SU-DHL-6 (cell line): ENCODE measurements at regions not wholly inside any gene's neighbourhood (a gene's known extent, or its start where the extent isn't known, plus 50 kb on each side); places are given as distances from the start of the nearest gene placed in this dataset.

ENCODE experiments used
- EZH2phosphoT487 ChIP-seq: fragments of 200-600 bp; sonication (generic), shearing (Covaris generic); conservative IDR thresholded peaks from 2 replicates; pipeline ENCODE4 v1.6.1; 2018; ENCODE audit warnings: mild to moderate bottlenecking, antibody characterized with exemption, low read length, moderate library complexity, mixed read lengths
- TF ChIP-seq, protein P1 (sequence below): fragments of 200-600 bp; sonication (generic); IDR thresholded peaks from one replicate; pipeline ENCODE4 v1.5.1; 2017; ENCODE audit warnings: antibody characterized with exemption, mild to moderate bottlenecking, low read length, moderate library complexity; ENCODE audit not compliant: insufficient read depth, poor library complexity, severe bottlenecking

GRCh38 chr15:62616746-62617145 is 425.8 kb upstream of the TPM1 start:
- TF ChIP-seq, protein P1, sequence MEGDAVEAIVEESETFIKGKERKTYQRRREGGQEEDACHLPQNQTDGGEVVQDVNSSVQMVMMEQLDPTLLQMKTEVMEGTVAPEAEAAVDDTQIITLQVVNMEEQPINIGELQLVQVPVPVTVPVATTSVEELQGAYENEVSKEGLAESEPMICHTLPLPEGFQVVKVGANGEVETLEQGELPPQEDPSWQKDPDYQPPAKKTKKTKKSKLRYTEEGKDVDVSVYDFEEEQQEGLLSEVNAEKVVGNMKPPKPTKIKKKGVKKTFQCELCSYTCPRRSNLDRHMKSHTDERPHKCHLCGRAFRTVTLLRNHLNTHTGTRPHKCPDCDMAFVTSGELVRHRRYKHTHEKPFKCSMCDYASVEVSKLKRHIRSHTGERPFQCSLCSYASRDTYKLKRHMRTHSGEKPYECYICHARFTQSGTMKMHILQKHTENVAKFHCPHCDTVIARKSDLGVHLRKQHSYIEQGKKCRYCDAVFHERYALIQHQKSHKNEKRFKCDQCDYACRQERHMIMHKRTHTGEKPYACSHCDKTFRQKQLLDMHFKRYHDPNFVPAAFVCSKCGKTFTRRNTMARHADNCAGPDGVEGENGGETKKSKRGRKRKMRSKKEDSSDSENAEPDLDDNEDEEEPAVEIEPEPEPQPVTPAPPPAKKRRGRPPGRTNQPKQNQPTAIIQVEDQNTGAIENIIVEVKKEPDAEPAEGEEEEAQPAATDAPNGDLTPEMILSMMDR: no peak
- no peak for TF ChIP-seq EZH2phosphoT487
